ENCODE measurements at regions not wholly inside any gene's neighbourhood (a gene's known extent, or its start where the extent isn't known, plus 50 kb on each side); places are given as distances from the start of the nearest gene placed in this dataset.
"Not testable (repeated sequence)": the region's sequence is repeated elsewhere in the genome, so short reads cannot be mapped to it uniquely, and the experiment has no call there.

GRCh38 chr20:52049001-52049731, 142.4 kb downstream of the ZFP64 start:
- DNase-seq (ENCODE audit: low read depth in 3 of 3): no peak

GRCh38 chr20:52047811-52048764, 143.5 kb downstream of the ZFP64 start:
- peak in 2 of 3 experiments; percentile 11 to 43 for DNase-seq (ENCODE audit: low read depth in 3 of 3)

- DNase-seq (ENCODE audit: low read depth in 3 of 3): no peak
Observed at GRCh38 chr20:52041966-52042365, 149.6 kb downstream of the ZFP64 start.

GRCh38 chr20:52039790-52040189, 151.8 kb downstream of the ZFP64 start:
- DNase-seq (ENCODE audit: low read depth in 3 of 3): no peak

- DNase-seq (ENCODE audit: low read depth in 3 of 3): not testable (repeated sequence)
Observed at GRCh38 chr20:52038632-52039031, 152.9 kb downstream of the ZFP64 start.

GRCh38 chr20:52037370-52037769, 154.2 kb downstream of the ZFP64 start:
- DNase-seq (ENCODE audit: low read depth in 3 of 3): no peak

GRCh38 chr20:52035977-52036376, 155.6 kb downstream of the ZFP64 start:
- no peak for DNase-seq (ENCODE audit: low read depth in 3 of 3)

- DNase-seq (ENCODE audit: low read depth in 3 of 3): no peak
Observed at GRCh38 chr20:52035498-52035897, 156.1 kb downstream of the ZFP64 start.

GRCh38 chr20:52034581-52034980, 157.0 kb downstream of the ZFP64 start:
- DNase-seq (ENCODE audit: low read depth in 3 of 3): no peak

- no peak for DNase-seq (ENCODE audit: low read depth in 3 of 3)
Observed at GRCh38 chr20:52033313-52033712, 158.3 kb downstream of the ZFP64 start.

GRCh38 chr20:52032304-52032683, 159.3 kb downstream of the ZFP64 start:
- not testable (repeated sequence) for DNase-seq (ENCODE audit: low read depth in 3 of 3)

GRCh38 chr20:52031563-52032303, 159.8 kb downstream of the ZFP64 start:
- DNase-seq (ENCODE audit: low read depth in 3 of 3): no peak

- no peak for DNase-seq (ENCODE audit: low read depth in 3 of 3)
Observed at GRCh38 chr20:52031206-52031562, 160.4 kb downstream of the ZFP64 start.

GRCh38 chr20:52029129-52029528, 162.4 kb downstream of the ZFP64 start:
- not testable (repeated sequence) for DNase-seq (ENCODE audit: low read depth in 3 of 3)

- DNase-seq (ENCODE audit: low read depth in 3 of 3): no peak
Observed at GRCh38 chr20:52025938-52026337, 165.6 kb downstream of the ZFP64 start.

GRCh38 chr20:52019313-52019712, 172.3 kb downstream of the ZFP64 start:
- no peak for DNase-seq (ENCODE audit: low read depth in 3 of 3)

- no peak for DNase-seq (ENCODE audit: low read depth in 3 of 3)
Observed at GRCh38 chr20:52017669-52018317, 173.8 kb downstream of the ZFP64 start.

- no peak for DNase-seq (ENCODE audit: low read depth in 3 of 3)
Observed at GRCh38 chr20:52016022-52016421, 175.6 kb downstream of the ZFP64 start.

GRCh38 chr20:52015155-52015554, 176.4 kb downstream of the ZFP64 start:
- no peak for DNase-seq (ENCODE audit: low read depth in 3 of 3)

- no peak for DNase-seq (ENCODE audit: low read depth in 3 of 3)
Observed at GRCh38 chr20:52012079-52012478, 179.5 kb downstream of the ZFP64 start.

- no peak for DNase-seq (ENCODE audit: low read depth in 3 of 3)
Observed at GRCh38 chr20:52011093-52011492, 180.5 kb downstream of the ZFP64 start.

- no peak for DNase-seq (ENCODE audit: low read depth in 3 of 3)
Observed at GRCh38 chr20:52010541-52010940, 181.0 kb downstream of the ZFP64 start.
